GM12864 (cell line): ENCODE measurements at regions not wholly inside any gene's neighbourhood (a gene's known extent, or its start where the extent isn't known, plus 50 kb on each side); places are given as distances from the start of the nearest gene placed in this dataset.
"Not testable (repeated sequence)": the region's sequence is repeated elsewhere in the genome, so short reads cannot be mapped to it uniquely, and the experiment has no call there.

Experiments used
- DNase-seq: peaks from one replicate; pipeline ENCODE4 v3.0.0-alpha.2; 2011; ENCODE audit warnings: low read depth
- H3K4me3 ChIP-seq: 2 replicates; pipeline ENCODE4 v1.5.1; 2011; ENCODE audit warnings: mild to moderate bottlenecking, low read depth, low read length, control low read depth
- TF ChIP-seq, protein P1 (sequence below): IDR thresholded peaks from 2 replicates; pipeline ENCODE4 v1.5.1; 2011; ENCODE audit warnings: low read depth, mild to moderate bottlenecking, moderate library complexity, low read length, control low read depth, inconsistent platforms; ENCODE audit errors: missing control alignments

DNA sequence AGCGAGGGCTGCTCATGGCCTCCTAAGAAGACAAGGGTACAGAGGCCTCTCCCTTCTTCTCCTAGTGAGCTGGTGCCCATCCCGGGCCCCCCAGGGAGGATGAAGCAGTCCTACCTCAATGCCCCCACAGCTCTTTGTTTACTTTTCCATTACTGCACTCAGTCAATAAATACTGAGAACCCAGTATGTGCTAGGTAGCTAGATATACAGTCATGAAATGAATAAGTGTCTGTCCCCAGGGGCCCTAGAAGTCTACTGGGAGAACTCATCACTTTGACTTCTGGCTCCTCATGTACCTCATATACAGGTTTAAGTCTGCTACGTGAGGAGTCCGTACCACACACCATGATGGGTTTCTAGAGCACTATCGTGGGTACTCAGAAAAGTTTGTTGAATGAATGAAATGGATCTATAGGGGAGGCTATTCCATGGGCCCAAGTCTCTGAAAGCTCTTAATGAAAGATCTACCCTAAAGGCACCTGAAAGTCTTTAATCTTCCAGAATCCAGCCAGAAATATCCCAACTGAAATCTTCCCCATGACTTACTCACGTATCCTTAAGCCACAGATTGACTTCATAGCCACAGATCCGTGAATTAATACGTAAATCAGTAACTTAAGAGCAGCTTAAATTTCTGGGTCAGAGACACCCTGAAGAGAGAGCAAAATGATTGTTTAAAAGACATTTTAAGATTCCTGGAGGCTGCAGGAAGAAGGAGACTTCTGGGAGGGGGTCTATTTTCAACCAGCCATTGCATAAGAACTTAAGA is 51.6 kb upstream of the POMP start:
- H3K4me3 ChIP-seq: no peak overlapping the region
- no peak for DNase-seq
- TF ChIP-seq, protein P1, sequence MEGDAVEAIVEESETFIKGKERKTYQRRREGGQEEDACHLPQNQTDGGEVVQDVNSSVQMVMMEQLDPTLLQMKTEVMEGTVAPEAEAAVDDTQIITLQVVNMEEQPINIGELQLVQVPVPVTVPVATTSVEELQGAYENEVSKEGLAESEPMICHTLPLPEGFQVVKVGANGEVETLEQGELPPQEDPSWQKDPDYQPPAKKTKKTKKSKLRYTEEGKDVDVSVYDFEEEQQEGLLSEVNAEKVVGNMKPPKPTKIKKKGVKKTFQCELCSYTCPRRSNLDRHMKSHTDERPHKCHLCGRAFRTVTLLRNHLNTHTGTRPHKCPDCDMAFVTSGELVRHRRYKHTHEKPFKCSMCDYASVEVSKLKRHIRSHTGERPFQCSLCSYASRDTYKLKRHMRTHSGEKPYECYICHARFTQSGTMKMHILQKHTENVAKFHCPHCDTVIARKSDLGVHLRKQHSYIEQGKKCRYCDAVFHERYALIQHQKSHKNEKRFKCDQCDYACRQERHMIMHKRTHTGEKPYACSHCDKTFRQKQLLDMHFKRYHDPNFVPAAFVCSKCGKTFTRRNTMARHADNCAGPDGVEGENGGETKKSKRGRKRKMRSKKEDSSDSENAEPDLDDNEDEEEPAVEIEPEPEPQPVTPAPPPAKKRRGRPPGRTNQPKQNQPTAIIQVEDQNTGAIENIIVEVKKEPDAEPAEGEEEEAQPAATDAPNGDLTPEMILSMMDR: no peak

DNA sequence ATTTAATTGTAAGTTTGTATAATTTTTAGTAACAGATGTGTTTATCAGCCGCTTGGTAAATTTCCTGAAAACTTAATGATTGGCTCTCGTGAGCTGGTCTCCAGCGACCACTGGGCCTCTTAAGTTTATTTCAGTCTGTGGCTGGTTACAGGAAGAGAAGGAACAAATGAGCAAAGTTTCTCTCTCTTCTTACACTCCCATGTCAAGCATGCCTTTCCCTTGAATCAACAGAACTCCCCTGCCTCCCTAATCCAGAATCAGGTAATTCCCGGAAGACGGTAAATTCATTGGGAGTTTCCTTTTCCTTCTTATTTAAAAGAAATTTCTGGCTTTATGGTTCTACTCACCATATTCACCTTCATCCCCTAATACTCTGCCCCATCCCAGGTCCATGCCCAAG is 52.5 kb upstream of the POMP start:
- TF ChIP-seq, protein P1: no peak
- H3K4me3 ChIP-seq: no peak overlapping the region
- DNase-seq: no peak

DNA sequence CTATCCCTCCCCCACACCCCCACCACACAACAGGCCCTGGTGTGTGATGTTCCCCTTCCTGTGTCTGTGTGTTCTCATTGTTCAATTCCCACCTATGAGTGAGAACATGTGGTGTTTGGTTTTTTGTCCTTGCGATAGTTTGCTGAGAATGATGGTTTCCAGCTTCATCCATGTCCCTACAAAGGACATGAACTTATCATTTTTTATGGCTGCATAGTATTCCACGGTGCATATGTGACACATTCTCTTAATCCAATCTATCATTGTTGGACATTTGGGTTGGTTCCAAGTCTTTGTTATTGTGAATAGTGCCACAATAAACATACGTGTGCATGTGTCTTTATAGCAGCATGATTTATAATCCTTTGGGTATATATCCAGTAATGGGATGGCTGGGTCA is 53.8 kb upstream of the POMP start:
- not testable (repeated sequence) for DNase-seq, H3K4me3 ChIP-seq

DNA sequence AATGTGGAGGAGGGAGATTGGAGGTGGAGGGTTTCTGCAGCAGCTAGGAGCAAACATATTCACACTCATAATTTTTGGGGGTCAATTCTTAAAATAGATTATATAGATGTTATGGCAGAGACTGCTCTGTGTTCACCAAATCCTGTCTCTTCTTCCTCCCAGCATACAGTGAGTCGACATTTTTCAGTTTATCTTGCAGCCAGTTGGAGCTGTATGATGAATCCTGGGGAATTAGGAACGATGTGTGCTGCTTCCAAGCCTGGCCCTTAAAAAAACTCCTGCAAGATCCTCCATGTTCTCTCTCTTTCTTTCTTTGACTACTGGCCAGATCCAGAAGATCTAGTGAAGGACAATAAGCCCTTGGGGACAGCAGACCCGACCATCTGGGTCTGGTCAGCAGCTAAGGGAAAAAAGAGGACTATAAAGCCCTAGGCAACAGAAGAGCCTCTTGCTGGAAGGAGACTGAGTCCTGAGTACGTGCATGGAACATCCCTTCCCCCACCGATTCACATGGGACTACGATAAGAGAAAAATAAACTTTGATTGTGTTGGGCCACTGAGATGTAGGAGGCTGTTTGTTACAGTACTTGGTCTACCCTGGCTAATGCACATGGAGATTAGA is 55.8 kb upstream of the POMP start:
- H3K4me3 ChIP-seq: no peak overlapping the region
- DNase-seq: no peak
- TF ChIP-seq, protein P1: no peak

DNA sequence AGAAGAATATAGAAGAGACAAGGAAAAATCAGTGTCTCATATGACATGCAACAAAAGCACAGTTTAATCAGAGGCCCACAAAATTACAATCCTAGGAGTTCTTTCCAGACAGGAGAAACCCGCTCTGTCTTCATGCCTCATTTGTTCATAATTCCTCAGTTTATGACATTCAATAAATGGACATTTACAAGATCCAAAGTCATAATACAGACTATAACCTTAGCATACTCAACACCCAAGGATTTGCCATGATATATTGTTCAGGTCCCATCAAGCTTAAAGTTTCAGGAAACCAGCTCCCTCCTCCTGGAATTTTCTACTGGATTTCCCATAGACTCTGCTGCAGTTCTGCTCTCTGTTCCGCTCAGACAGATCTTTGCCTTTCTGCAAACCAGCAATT is 56.4 kb upstream of the POMP start:
- H3K4me3 ChIP-seq: no peak overlapping the region
- DNase-seq: no peak
- TF ChIP-seq, protein P1: no peak

DNA sequence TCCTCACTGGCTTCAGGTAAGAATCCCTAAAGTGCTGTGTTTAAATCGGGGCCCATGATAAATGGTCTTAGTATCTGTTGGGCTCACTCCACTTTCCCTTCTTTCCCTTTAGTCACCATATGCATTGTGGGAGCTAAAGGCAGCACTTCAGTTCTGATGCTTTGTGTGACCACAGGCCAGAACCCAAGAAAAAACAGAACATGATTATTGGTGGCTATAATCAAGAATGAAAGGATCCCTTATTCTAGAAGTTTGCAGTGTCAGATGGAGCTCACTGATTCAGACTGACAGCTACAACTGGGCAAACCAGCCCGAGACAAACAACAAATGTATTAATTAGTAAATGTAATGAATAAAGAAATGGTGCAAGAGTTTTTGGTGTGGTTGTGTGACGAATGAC is 57.3 kb upstream of the POMP start:
- no peak overlapping the region for H3K4me3 ChIP-seq
- TF ChIP-seq, protein P1: no peak
- DNase-seq: no peak

DNA sequence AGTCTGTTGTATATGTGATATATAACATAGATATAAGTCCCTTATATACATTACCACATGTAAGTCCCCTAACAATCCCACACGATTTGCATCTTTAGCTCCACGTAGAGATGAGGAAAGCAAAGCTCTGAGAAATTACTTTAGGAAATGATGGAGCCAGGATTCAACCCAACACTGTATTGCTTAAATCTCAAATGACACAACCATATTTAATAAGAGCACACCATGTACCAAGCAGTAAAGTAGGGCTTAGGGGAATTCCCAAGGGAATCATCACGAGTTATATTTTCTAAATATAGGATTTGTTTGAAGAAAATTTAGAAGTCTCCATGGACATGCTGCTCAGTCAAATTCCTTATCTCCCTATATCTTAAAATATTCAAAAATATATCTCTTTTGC is 61.3 kb upstream of the POMP start:
- H3K4me3 ChIP-seq: no peak overlapping the region
- TF ChIP-seq, protein P1: no peak

More for the DNA sequence above, 61.3 kb upstream of the POMP start:
- DNase-seq: no peak
